ENCODE measurements at regions not wholly inside any gene's neighbourhood (a gene's known extent, or its start where the extent isn't known, plus 50 kb on each side); places are given as distances from the start of the nearest gene placed in this dataset.
"Not testable (repeated sequence)": the region's sequence is repeated elsewhere in the genome, so short reads cannot be mapped to it uniquely, and the experiment has no call there.

DNA sequence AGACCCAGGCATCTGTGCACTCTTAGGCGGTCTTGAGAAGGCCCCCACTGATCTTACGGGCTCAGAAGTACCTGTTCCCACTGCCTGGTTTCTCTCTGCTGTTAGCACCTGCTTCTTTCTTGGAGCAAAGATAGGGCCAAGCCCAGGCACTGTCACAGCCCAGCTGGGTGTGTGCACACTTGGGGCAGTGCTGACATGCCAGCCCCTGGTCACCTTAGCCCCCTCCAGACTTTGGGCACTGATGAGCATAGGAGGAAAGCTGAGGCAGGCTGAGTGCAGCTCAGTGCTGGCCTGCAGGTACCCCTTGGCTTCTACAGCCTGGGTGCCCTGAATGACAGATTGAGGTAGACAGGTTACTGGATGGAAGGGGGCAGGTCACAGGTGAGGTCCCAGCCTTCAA lies 105.7 kb upstream of the AHI1 start:
- TF ChIP-seq, protein P1, sequence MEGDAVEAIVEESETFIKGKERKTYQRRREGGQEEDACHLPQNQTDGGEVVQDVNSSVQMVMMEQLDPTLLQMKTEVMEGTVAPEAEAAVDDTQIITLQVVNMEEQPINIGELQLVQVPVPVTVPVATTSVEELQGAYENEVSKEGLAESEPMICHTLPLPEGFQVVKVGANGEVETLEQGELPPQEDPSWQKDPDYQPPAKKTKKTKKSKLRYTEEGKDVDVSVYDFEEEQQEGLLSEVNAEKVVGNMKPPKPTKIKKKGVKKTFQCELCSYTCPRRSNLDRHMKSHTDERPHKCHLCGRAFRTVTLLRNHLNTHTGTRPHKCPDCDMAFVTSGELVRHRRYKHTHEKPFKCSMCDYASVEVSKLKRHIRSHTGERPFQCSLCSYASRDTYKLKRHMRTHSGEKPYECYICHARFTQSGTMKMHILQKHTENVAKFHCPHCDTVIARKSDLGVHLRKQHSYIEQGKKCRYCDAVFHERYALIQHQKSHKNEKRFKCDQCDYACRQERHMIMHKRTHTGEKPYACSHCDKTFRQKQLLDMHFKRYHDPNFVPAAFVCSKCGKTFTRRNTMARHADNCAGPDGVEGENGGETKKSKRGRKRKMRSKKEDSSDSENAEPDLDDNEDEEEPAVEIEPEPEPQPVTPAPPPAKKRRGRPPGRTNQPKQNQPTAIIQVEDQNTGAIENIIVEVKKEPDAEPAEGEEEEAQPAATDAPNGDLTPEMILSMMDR (IDR thresholded peaks at IDR 0.05; ENCODE audit: poor library complexity, severe bottlenecking), result no peak
- H3K27me3 ChIP-seq (ENCODE audit: insufficient read depth, poor library complexity, severe bottlenecking), result no peaks in the 10 kb centered on the region
- no peaks in the 10 kb centered on the region for H3K4me1 ChIP-seq (ENCODE audit: insufficient read depth, poor library complexity, severe bottlenecking)
- H3K4me3 ChIP-seq (ENCODE audit: severe bottlenecking), result no peak overlapping the region
- no peaks in the 10 kb centered on the region for H3K9me3 ChIP-seq (ENCODE audit: severe bottlenecking)
- H3K27ac ChIP-seq (ENCODE audit: poor library complexity, severe bottlenecking), result no peak overlapping the region
- DNase-seq (ENCODE audit: low spot score) (no peak), ATAC-seq (ENCODE audit: low read depth) (no peak)
- no peaks in the 10 kb centered on the region for H3K36me3 ChIP-seq (ENCODE audit: low read depth)

DNA sequence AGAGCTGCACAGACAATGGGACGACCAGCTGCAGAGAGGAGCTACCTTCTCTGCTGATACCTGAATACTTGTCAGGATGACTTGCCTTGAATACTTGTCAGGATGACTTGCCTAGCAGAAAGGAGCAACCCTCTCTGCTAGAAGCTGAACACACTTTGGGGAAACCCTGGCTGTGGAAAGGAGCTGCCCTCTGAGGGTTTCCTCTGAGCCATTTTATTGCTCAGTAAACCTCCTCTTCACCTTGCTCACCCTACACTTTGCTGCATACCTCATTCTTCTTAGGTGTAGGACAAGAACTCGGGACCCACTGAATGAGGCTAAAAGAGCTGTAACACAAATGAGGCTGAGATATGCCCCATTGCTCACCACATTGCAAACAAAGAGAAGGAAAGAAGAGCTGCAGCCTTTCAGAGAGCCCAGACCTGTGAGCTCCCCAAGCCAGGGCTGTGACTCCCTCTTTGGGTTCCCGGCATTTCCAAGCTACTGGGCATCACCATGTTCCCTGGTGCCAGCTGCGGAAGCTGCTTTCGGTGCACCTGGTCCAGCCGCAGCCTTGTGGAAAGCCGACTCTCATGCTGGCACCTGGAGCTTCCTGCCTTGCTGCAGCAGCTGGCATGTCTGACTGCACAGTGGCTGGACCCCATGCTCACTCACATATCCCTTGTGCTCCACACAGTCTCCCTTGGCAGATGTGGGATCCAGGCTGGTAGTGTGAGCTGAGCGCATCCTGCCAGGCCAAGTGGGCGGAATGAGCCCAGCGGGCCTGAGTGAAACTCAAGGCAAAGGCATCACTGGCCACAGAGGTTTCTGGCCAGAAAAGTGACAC lies 106.7 kb upstream of the AHI1 start:
- Histone ChIP-seq H3K4me3 (ENCODE audit: severe bottlenecking) (no peak overlapping the region), H3K27ac (ENCODE audit: poor library complexity, severe bottlenecking) (no peak overlapping the region), H3K9me3 (ENCODE audit: severe bottlenecking) (no peaks in the 10 kb centered on the region), H3K36me3 (ENCODE audit: low read depth) (no peaks in the 10 kb centered on the region), H3K4me1 (ENCODE audit: insufficient read depth, poor library complexity, severe bottlenecking) (no peaks in the 10 kb centered on the region), H3K27me3 (ENCODE audit: insufficient read depth, poor library complexity, severe bottlenecking) (no peaks in the 10 kb centered on the region)
- ATAC-seq (ENCODE audit: low read depth) (no peak), DNase-seq (ENCODE audit: low spot score) (no peak)
- TF ChIP-seq, protein P1 (IDR thresholded peaks at IDR 0.05; ENCODE audit: poor library complexity, severe bottlenecking), result no peak

DNA sequence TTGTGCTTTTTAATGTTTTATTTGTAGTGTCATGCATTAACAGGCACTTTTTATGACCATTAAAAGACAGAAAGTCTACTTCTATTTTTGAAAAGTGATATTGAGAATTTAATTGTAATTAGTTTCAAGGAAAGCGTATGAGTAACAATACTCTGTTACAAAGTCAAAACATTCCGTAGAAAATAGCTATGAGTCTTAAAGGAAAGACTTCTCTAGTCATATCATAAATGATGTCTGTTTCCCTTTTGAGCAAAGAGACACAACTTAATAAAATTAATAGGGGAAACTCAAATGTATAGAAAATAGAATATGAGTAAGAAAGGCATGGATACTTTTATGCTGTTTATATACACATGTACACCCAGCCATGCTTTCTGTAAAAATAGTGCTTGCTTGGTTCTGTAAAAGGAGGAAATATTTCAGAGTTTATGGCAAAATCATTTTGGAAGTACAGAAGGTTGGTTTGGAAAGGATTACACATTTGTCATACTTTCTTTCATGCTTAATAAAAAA lies 107.8 kb upstream of the AHI1 start:
- TF ChIP-seq, protein P1 (IDR thresholded peaks at IDR 0.05; ENCODE audit: poor library complexity, severe bottlenecking), result no peak
- H3K36me3 ChIP-seq (ENCODE audit: low read depth), result no peaks in the 10 kb centered on the region
- H3K27me3 ChIP-seq (ENCODE audit: insufficient read depth, poor library complexity, severe bottlenecking), result no peaks in the 10 kb centered on the region
- no peak for ATAC-seq (ENCODE audit: low read depth)
- no peaks in the 10 kb centered on the region for H3K4me1 ChIP-seq (ENCODE audit: insufficient read depth, poor library complexity, severe bottlenecking)
- no peaks in the 10 kb centered on the region for H3K9me3 ChIP-seq (ENCODE audit: severe bottlenecking)
- H3K4me3 ChIP-seq (ENCODE audit: severe bottlenecking), result no peak overlapping the region
- no peak overlapping the region for H3K27ac ChIP-seq (ENCODE audit: poor library complexity, severe bottlenecking)
- DNase-seq (ENCODE audit: low spot score), result no peak

DNA sequence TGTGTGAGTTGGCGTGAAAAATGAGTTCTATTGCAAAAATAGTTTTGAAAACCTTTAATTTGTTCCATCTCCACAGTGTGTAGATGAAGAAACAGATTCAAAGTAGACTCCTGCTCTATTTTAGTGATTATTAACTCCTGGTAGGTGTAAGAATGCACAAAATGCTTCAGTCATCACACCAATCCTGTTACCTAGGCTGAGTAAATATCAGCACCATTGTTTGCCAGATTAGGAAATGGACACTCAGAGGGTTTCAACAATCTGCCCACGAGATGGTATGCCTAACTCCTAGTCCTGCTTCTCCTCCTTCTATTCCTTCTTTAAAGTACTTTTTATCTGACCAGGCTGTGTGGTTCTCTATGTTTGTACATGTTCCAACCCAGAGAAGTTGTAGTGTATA lies 108.9 kb upstream of the AHI1 start:
- no peaks in the 10 kb centered on the region for H3K27me3 ChIP-seq (ENCODE audit: insufficient read depth, poor library complexity, severe bottlenecking)
- no peak overlapping the region for H3K27ac ChIP-seq (ENCODE audit: poor library complexity, severe bottlenecking)
- DNase-seq (ENCODE audit: low spot score) (no peak), ATAC-seq (ENCODE audit: low read depth) (no peak)
- no peak overlapping the region for H3K4me3 ChIP-seq (ENCODE audit: severe bottlenecking)
- no peaks in the 10 kb centered on the region for H3K4me1 ChIP-seq (ENCODE audit: insufficient read depth, poor library complexity, severe bottlenecking)
- H3K9me3 ChIP-seq (ENCODE audit: severe bottlenecking), result no peaks in the 10 kb centered on the region
- H3K36me3 ChIP-seq (ENCODE audit: low read depth), result no peaks in the 10 kb centered on the region
- TF ChIP-seq, protein P1 (IDR thresholded peaks at IDR 0.05; ENCODE audit: poor library complexity, severe bottlenecking), result no peak

DNA sequence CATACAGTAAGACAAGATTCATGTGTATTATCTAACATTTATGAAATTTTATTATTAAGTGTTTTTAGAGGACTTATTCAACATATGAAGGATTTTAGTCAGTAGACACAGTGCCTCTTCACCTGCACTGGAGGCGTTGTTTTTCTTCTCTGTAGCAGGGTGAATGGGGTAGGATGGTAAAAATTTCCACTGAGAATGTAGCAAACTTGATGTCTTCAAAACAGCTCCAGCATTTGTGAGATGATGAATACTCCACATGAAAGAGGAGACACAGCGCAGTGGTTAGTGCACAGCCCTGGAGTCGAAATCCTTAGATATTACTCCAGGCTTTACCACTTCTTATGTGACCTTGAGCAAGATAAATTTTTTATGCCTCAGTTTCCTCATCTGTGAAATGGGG lies 110.5 kb upstream of the AHI1 start:
- H3K9me3 ChIP-seq (ENCODE audit: severe bottlenecking), result no peaks in the 10 kb centered on the region
- ATAC-seq (ENCODE audit: low read depth) (no peak), DNase-seq (ENCODE audit: low spot score) (no peak)
- H3K27me3 ChIP-seq (ENCODE audit: insufficient read depth, poor library complexity, severe bottlenecking), result no peaks in the 10 kb centered on the region
- no peaks in the 10 kb centered on the region for H3K4me1 ChIP-seq (ENCODE audit: insufficient read depth, poor library complexity, severe bottlenecking)
- TF ChIP-seq, protein P1 (IDR thresholded peaks at IDR 0.05; ENCODE audit: poor library complexity, severe bottlenecking), result no peak
- no peak overlapping the region for H3K4me3 ChIP-seq (ENCODE audit: severe bottlenecking)
- no peaks in the 10 kb centered on the region for H3K36me3 ChIP-seq (ENCODE audit: low read depth)
- H3K27ac ChIP-seq (ENCODE audit: poor library complexity, severe bottlenecking), result no peak overlapping the region

DNA sequence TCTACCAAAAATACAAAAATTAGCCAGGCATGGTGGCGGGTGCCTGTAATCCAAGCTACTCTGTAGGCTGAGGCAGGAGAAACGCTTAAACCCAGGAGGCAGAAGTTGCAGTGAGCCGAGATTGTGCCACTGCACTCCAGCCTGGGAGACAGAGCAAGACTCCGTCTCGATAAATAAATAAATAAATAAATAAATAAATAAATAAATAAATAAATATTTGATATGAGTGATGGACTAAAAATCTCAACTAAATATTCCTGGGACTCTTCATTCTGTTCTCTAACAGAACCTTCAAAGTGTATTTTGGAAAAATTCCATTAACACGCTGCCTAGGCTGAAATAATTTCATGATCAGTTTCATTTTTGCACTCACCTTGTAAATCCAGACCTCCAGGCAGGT lies 112.7 kb upstream of the AHI1 start:
- not testable (repeated sequence) for H3K4me3 ChIP-seq (ENCODE audit: severe bottlenecking); ATAC-seq (ENCODE audit: low read depth); H3K36me3 ChIP-seq (ENCODE audit: low read depth); DNase-seq (ENCODE audit: low spot score); H3K27ac ChIP-seq (ENCODE audit: poor library complexity, severe bottlenecking); H3K4me1 ChIP-seq (ENCODE audit: insufficient read depth, poor library complexity, severe bottlenecking); H3K9me3 ChIP-seq (ENCODE audit: severe bottlenecking); H3K27me3 ChIP-seq (ENCODE audit: insufficient read depth, poor library complexity, severe bottlenecking)
